K562 (cell line): ENCODE measurements at regions not wholly inside any gene's neighbourhood (a gene's known extent, or its start where the extent isn't known, plus 50 kb on each side); places are given as distances from the start of the nearest gene placed in this dataset.

Source experiments
- ATAC-seq: fragments of 200-7000 bp; cut with Tn5 transposase; 3 replicates; pipeline ENCODE4 v1.9.1; 2020; ENCODE audit warnings: moderate library complexity
- BruUV-seq: library from RNA; stranded (reverse); fragments of 400-500 nt; replicated peaks from 2 replicates; lab custom pipeline; 2021; lab: Mats Ljungman, UMichigan
- CTCF ChIA-PET: fragments of 300-600 bp; formaldehyde crosslinking; extraction: SDS; loops from one replicate; lab custom pipeline; 2021; ENCODE audit warnings: low intra/inter-chr PET ratio; lab: Yijun Ruan, JAX
- POLR2A ChIA-PET: fragments of 300-600, 350-650 bp; sonication (Branson Sonifier 250); formaldehyde crosslinking; extraction: SDS; loops from one replicate; lab custom pipeline; 2021; ENCODE audit warnings: antibody characterized with exemption, inconsistent platforms; lab: Yijun Ruan, JAX
- DNase-seq, 4 experiments: peaks; one replicate each; pipeline versions ENCODE4 v3.0.0 to v3.0.0-alpha.2; 2011 to 2018; ENCODE audit warnings: low spot score in 3 of 4, mixed read lengths in 3 of 4; ENCODE audit errors: extremely low read depth in 1 of 4
- FAIRE-seq: peaks from 2 replicates; lab custom pipeline; 2011; peaks lifted over from hg19 to GRCh38; lab: Jason Lieb, UNC
- H2AFZ ChIP-seq: 2 replicates; pipeline ENCODE4 v1.6.0; 2011; ENCODE audit warnings: low read depth, low read length, control low read depth, inconsistent platforms
- H3K27ac ChIP-seq: fragments of 200-600 bp; 3 replicates; pipeline ENCODE4 v1.8.0; 2011; ENCODE audit warnings: low read depth, mild to moderate bottlenecking, control low read depth, inconsistent platforms, low read length, moderate library complexity, mixed read lengths; ENCODE audit errors: extremely low read depth
- H3K27me3 ChIP-seq, 2 experiments: fragments of 300-600 bp in 1 of 2; 2 replicates in 1 of 2; 3 replicates in 1 of 2; pipeline versions ENCODE4 v1.6.0 to v1.8.0; 2011; ENCODE audit warnings: inconsistent platforms in 2 of 2, low read length in 2 of 2, mild to moderate bottlenecking in 1 of 2, mixed read lengths in 1 of 2, moderate library complexity in 1 of 2; ENCODE audit not compliant: control insufficient read depth in 2 of 2, insufficient read depth in 2 of 2
- H3K36me3 ChIP-seq: fragments of 300-600 bp; 3 replicates; pipeline ENCODE4 v1.8.0; 2011; ENCODE audit warnings: mild to moderate bottlenecking, low read length, inconsistent platforms; ENCODE audit not compliant: control insufficient read depth, insufficient read depth
- H3K4me1 ChIP-seq, 2 experiments: fragments of 200-600 bp in 1 of 2; replicated peaks in 1 of 2; 2 replicates in 1 of 2; 3 replicates in 1 of 2; pipeline versions ENCODE4 v1.5.1 to v1.8.0; 2011; ENCODE audit warnings: inconsistent platforms in 2 of 2, low read length in 2 of 2, mild to moderate bottlenecking in 1 of 2, mixed read lengths in 1 of 2, moderate library complexity in 1 of 2; ENCODE audit not compliant: control insufficient read depth in 2 of 2, insufficient read depth in 2 of 2
- H3K4me2 ChIP-seq: 2 replicates; pipeline ENCODE4 v1.6.1; 2011; ENCODE audit warnings: low read length, control low read depth, inconsistent platforms, mixed read lengths; ENCODE audit not compliant: insufficient read depth
- H3K4me3 ChIP-seq: fragments of 200-600 bp; sonication (generic), shearing (Covaris generic); 2 replicates; pipeline ENCODE4 v1.5.1; 2016; ENCODE audit warnings: control low read depth, inconsistent platforms
- H3K79me2 ChIP-seq: fragments of 200-600 bp; 3 replicates; pipeline ENCODE4 v1.8.0; 2011; ENCODE audit warnings: low read length, inconsistent platforms; ENCODE audit not compliant: control insufficient read depth, insufficient read depth
- H3K9ac ChIP-seq, 2 experiments: 2 replicates each; pipeline versions ENCODE4 v1.6.0 to v1.6.1; 2011; ENCODE audit warnings: low read depth in 2 of 2, low read length in 2 of 2, control low read depth in 1 of 2, inconsistent platforms in 1 of 2, mild to moderate bottlenecking in 1 of 2, mixed read lengths in 1 of 2; ENCODE audit not compliant: insufficient read depth in 1 of 2
- H3K9me1 ChIP-seq: one replicate; pipeline ENCODE4 v1.6.0; 2011; ENCODE audit warnings: inconsistent platforms, mild to moderate bottlenecking, low read length, moderate library complexity; ENCODE audit not compliant: control insufficient read depth, insufficient read depth
- H3K9me3 ChIP-seq: replicated peaks from 2 replicates; pipeline ENCODE4 v1.5.1; 2011; ENCODE audit warnings: low read depth, low read length, inconsistent platforms; ENCODE audit not compliant: control insufficient read depth, insufficient read depth
- H4K20me1 ChIP-seq: replicated peaks from 2 replicates; pipeline ENCODE4 v1.6.1; 2011; ENCODE audit warnings: low read length, inconsistent platforms, mixed read lengths; ENCODE audit not compliant: control insufficient read depth, insufficient read depth
- PTBP1 ChIP-seq: fragments of 200-400 bp; formaldehyde crosslinking; IDR thresholded peaks from 2 replicates; pipeline ENCODE4 v1.6.1; 2017; ENCODE audit warnings: low read depth, low read length
- TCF7 ChIP-seq: sonication (generic); IDR thresholded peaks from 2 replicates; pipeline ENCODE4 v1.6.1; 2016; ENCODE audit warnings: antibody characterized with exemption, borderline replicate concordance
- WGBS: fragments of 100-300 bp; shearing (Covaris generic); methylation state at CpG from one replicate; pipeline ENCODE4 v1.1.6; 2016; ENCODE audit warnings: low coverage, mixed read lengths; ENCODE audit not compliant: insufficient coverage; ENCODE audit errors: missing lambda C conversion rate; 5-methylcytosine and 5-hydroxymethylcytosine counted together
- in situ Hi-C: fragments of 300-500 bp; cut with MboI; formaldehyde crosslinking; loops from 4 replicates; pipeline ENCODE4 v1.15.0; 2018; ENCODE audit warnings: inconsistent platforms, mixed read lengths
- intact Hi-C: fragments of 100-400 bp; cut with micrococcal nuclease; formaldehyde crosslinking; loops from 2 replicates; pipeline ENCODE4 v1.14.2; 2022
- TF ChIP-seq, protein P1 (sequence below): fragments of 450-650 bp; formaldehyde crosslinking; IDR thresholded peaks from 2 replicates; pipeline ENCODE4 v1.4.0; 2020; ENCODE audit warnings: mild to moderate bottlenecking, mixed read lengths
- TF ChIP-seq, protein P2 (sequence below): fragments of 450-650 bp; IDR thresholded peaks from 2 replicates; pipeline ENCODE4 v1.6.1; 2016

DNA sequence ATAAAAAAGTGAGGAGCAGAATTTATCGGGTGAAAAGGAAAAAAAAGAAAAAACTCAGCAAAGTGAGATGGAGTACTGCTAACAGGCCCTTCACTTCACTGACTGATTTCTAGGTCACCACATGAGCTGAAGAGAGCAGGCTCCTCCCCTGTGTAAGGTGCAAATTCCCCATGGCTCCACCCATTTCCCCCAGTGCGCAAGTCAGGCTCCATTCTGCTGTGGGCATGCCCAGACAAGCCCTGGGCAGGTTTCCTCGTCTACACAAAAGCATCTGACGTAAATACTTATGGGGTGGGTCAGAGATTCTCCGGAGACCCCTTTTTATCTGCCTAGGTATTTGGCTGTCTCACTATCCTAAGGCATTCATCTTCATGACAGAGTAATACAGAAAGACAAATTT lies 157.9 kb downstream of the MAGEB5 start:
- Histone ChIP-seq H3K9me3 (no peaks in the 10 kb centered on the region), H3K36me3 (no peaks in the 10 kb centered on the region), H3K27ac (no peak overlapping the region), H3K4me1 (no peaks in the 10 kb centered on the region), H3K9me1 (no peaks in the 10 kb centered on the region), H3K9ac (no peak overlapping the region), H3K79me2 (no peaks in the 10 kb centered on the region), H3K4me3 (no peak overlapping the region), H4K20me1 (no peaks in the 10 kb centered on the region), H3K4me2 (no peak overlapping the region), H2AFZ (no peak overlapping the region), H3K27me3 (no peaks in the 10 kb centered on the region)
- ChIA-PET CTCF (no interaction called here), POLR2A (no interaction called here)
- no TSS peak for BruUV-seq
- no peak for DNase-seq
- ATAC-seq: no peak
- TF ChIP-seq, protein P1, sequence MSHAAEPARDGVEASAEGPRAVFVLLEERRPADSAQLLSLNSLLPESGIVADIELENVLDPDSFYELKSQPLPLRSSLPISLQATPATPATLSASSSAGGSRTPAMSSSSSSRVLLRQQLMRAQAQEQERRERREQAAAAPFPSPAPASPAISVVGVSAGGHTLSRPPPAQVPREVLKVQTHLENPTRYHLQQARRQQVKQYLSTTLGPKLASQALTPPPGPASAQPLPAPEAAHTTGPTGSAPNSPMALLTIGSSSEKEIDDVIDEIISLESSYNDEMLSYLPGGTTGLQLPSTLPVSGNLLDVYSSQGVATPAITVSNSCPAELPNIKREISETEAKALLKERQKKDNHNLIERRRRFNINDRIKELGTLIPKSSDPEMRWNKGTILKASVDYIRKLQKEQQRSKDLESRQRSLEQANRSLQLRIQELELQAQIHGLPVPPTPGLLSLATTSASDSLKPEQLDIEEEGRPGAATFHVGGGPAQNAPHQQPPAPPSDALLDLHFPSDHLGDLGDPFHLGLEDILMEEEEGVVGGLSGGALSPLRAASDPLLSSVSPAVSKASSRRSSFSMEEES (CRISPR knock-in tag): no peak
- TF ChIP-seq, protein P2, sequence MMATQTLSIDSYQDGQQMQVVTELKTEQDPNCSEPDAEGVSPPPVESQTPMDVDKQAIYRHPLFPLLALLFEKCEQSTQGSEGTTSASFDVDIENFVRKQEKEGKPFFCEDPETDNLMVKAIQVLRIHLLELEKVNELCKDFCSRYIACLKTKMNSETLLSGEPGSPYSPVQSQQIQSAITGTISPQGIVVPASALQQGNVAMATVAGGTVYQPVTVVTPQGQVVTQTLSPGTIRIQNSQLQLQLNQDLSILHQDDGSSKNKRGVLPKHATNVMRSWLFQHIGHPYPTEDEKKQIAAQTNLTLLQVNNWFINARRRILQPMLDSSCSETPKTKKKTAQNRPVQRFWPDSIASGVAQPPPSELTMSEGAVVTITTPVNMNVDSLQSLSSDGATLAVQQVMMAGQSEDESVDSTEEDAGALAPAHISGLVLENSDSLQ: no peak
- TF ChIP-seq PTBP1: no peak
- no peak for TF ChIP-seq TCF7
- intact Hi-C loops: no loop called here
- WGBS: 0% methylated on average over 4 of the region's 5 CpGs
- no peak for FAIRE-seq
- in situ Hi-C loops: no loop called here
